ENCODE measurements at regions not wholly inside any gene's neighbourhood (a gene's known extent, or its start where the extent isn't known, plus 50 kb on each side); places are given as distances from the start of the nearest gene placed in this dataset.

DNA sequence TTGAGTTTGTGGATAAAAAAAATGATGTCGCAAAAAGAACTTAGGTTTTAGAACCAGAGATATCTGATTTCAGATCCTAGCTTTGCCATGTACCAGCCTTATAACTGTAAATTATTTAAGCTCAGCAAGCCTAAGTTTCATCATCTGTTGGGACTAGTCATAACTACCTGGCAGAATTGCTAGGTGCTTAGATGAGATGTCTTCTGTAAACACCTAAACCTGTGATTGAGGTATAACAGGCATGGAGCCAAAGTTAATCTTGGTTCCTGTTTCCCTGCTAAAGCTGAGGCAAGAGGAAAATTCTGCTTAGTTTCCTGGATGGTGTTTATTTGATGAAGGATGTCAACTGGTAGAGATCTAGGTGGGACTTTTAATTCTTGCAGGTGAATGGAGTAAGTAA, 331.3 kb upstream of the RBMS3 start:
- no peak overlapping the region for H3K4me3 ChIP-seq (ENCODE audit: insufficient read depth, low read depth, low read length)
- no peak overlapping the region for H3K27ac ChIP-seq (ENCODE audit: insufficient read depth, low read depth, low read length, poor library complexity, severe bottlenecking)
- no peaks in the 10 kb centered on the region for H3K36me3 ChIP-seq (ENCODE audit: control insufficient read depth, insufficient read depth, low read length)
- no peaks in the 10 kb centered on the region for H3K4me1 ChIP-seq (ENCODE audit: control insufficient read depth, insufficient read depth, low read length)
- H3K9me3 ChIP-seq (ENCODE audit: control insufficient read depth, low read length), result no peaks in the 10 kb centered on the region
- 100% methylated on average over 1 of the region's 1 CpG for WGBS, 2 experiments
- no peaks in the 10 kb centered on the region for H3K27me3 ChIP-seq (ENCODE audit: control insufficient read depth, insufficient read depth, low read length, poor library complexity, severe bottlenecking)

DNA sequence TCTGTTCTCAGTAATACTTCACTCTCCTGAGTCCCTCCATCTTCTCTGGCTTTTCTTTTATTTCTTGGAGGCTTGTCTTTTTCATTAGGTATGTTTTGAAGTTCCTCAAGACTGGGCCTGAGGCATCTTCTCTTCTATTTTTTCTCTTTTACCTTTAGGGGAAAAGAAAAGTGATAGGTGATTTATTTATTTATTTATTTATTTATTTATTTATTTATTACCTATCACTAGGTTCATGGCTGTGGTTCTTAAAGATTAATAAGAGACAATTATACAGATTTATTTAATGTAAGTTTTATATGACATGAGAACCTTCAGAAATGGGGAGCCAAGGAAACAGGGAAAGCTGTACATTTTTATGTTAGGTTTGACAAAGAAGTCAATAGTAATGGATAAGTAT, 330.3 kb upstream of the RBMS3 start:
- Histone ChIP-seq H3K4me3 (ENCODE audit: insufficient read depth, low read depth, low read length) (no peak overlapping the region), H3K4me1 (ENCODE audit: control insufficient read depth, insufficient read depth, low read length) (no peaks in the 10 kb centered on the region)

DNA sequence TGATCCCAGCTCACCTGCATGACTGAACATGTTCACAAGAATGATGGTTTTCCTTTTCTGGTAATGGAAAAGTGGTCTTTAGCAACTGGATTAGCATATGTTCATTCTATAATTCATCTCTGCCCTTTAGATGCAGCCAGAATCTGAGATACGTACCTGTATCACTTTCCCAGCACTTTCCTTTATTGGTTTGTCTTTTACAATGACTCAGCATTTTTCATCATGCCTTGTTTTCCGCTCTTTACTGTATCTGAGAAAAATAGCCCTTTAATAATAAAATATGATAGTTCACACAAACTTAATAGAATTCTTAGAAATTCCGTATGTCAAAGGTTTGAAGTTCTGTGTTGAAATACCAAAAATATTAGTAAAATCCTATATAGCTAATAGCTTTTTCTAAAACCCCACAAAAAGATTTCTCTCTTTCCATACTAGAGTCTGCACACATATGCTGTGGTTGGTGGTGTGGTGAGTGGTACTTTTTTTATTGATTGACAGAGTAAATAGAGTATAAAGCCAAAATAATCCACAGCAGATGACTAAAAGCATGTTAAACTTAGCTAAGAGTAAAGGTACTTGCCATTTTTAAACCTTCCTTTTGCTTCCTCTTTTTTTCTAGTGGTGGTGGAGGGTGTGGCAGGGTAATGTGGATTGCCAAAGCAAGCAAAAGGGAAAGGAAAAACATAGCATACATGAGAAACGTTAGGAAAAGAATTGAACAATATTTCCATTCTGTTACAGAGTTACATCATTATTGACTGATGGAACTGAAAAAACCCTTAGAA, 328.9 kb upstream of the RBMS3 start:
- Histone ChIP-seq H3K4me1 (ENCODE audit: control insufficient read depth, insufficient read depth, low read length) (no peaks in the 10 kb centered on the region), H3K36me3 (ENCODE audit: control insufficient read depth, insufficient read depth, low read length) (no peaks in the 10 kb centered on the region), H3K9me3 (ENCODE audit: control insufficient read depth, low read length) (no peaks in the 10 kb centered on the region), H3K27ac (ENCODE audit: insufficient read depth, low read depth, low read length, poor library complexity, severe bottlenecking) (no peak overlapping the region), H3K4me3 (ENCODE audit: insufficient read depth, low read depth, low read length) (no peak overlapping the region), H3K27me3 (ENCODE audit: control insufficient read depth, insufficient read depth, low read length, poor library complexity, severe bottlenecking) (no peaks in the 10 kb centered on the region)
- 95 to 98% methylated on average over 1 to 2 of the region's 4 CpGs for WGBS, 2 experiments

More for the DNA sequence above, 330.3 kb upstream of the RBMS3 start:
- Histone ChIP-seq H3K9me3 (ENCODE audit: control insufficient read depth, low read length) (no peaks in the 10 kb centered on the region), H3K27ac (ENCODE audit: insufficient read depth, low read depth, low read length, poor library complexity, severe bottlenecking) (no peak overlapping the region), H3K36me3 (ENCODE audit: control insufficient read depth, insufficient read depth, low read length) (no peaks in the 10 kb centered on the region), H3K27me3 (ENCODE audit: control insufficient read depth, insufficient read depth, low read length, poor library complexity, severe bottlenecking) (no peaks in the 10 kb centered on the region)

DNA sequence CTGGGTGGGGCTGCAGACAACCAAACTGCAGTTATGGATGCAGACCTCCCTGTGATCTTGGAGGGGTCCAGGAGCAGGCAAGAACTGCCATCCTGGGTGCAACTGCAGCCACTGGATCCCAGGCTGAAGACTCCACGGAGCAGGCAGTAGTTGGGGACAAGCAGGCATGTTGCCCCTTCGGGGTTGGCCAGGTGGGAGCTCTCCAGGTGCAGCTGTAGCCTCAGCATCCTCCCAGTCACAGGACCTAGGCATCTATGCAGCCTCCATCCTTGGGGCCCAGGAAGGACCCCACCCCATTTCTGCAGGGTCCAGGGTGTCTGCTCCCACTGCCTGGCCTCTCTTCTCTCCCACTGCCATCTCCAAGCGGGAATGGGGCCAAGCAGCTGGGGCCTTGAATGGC, 322.2 kb upstream of the RBMS3 start:
- WGBS, 2 experiments, result 87 to 95% methylated on average over 3 of the region's 3 CpGs
- no peaks in the 10 kb centered on the region for H3K4me1 ChIP-seq (ENCODE audit: control insufficient read depth, insufficient read depth, low read length)
- H3K27me3 ChIP-seq (ENCODE audit: control insufficient read depth, insufficient read depth, low read length, poor library complexity, severe bottlenecking), result no peaks in the 10 kb centered on the region
- H3K4me3 ChIP-seq (ENCODE audit: insufficient read depth, low read depth, low read length), result no peak overlapping the region
- no peaks in the 10 kb centered on the region for H3K9me3 ChIP-seq (ENCODE audit: control insufficient read depth, low read length)
- no peak overlapping the region for H3K27ac ChIP-seq (ENCODE audit: insufficient read depth, low read depth, low read length, poor library complexity, severe bottlenecking)
- H3K36me3 ChIP-seq (ENCODE audit: control insufficient read depth, insufficient read depth, low read length), result no peaks in the 10 kb centered on the region

DNA sequence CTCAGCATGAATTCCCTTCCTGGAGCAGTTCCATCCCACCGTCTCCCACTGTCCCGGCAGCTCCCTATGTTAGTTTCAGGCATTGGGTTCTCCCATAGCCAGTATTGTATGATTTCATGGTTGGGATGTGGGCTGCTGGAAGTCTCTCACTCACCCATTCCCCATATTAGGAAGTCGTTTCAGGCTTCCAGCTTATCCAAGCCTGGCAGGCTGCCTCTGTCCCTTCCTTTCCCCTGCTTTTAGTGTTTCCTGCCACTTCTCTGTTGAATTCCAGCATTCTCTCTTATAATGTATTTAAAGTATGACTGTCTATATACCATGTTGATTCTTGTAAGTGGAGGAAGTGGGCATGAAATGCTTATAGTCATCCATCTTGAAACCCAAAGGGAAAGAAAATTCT, 309.7 kb upstream of the RBMS3 start:
- Histone ChIP-seq H3K9me3 (ENCODE audit: control insufficient read depth, low read length) (no peaks in the 10 kb centered on the region), H3K27ac (ENCODE audit: insufficient read depth, low read depth, low read length, poor library complexity, severe bottlenecking) (no peak overlapping the region)
- 63 to 67% methylated on average over 3 of the region's 3 CpGs for WGBS, 2 experiments

DNA sequence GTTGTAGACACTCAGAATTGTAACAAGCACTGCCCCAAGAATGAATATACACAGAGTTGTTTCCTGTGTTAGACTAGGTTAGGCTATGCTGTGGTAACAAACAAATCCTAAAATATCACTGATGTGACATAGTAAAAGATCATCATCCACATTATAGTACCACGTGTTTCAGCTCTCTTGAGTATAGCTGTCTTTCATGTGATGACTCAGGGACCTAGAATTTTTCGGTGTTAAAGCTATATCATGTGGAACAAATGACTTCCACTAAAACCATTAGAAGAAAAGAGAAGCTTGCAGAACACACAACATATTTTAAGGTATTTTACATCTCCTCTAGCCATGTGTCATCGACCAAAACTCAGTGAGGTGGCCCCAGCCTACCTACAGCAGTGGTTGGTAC, 307.9 kb upstream of the RBMS3 start:
- H3K4me1 ChIP-seq (ENCODE audit: control insufficient read depth, insufficient read depth, low read length), result no peaks in the 10 kb centered on the region
- H3K9me3 ChIP-seq (ENCODE audit: control insufficient read depth, low read length), result no peaks in the 10 kb centered on the region
- H3K27me3 ChIP-seq (ENCODE audit: control insufficient read depth, insufficient read depth, low read length, poor library complexity, severe bottlenecking), result no peaks in the 10 kb centered on the region
- no peak overlapping the region for H3K4me3 ChIP-seq (ENCODE audit: insufficient read depth, low read depth, low read length)
- 76 to 97% methylated on average over 1 to 2 of the region's 3 CpGs for WGBS, 2 experiments
- H3K36me3 ChIP-seq (ENCODE audit: control insufficient read depth, insufficient read depth, low read length), result no peaks in the 10 kb centered on the region
- H3K27ac ChIP-seq (ENCODE audit: insufficient read depth, low read depth, low read length, poor library complexity, severe bottlenecking), result no peak overlapping the region

More for the DNA sequence above, 309.7 kb upstream of the RBMS3 start:
- H3K36me3 ChIP-seq (ENCODE audit: control insufficient read depth, insufficient read depth, low read length), result no peaks in the 10 kb centered on the region
- H3K4me1 ChIP-seq (ENCODE audit: control insufficient read depth, insufficient read depth, low read length), result no peaks in the 10 kb centered on the region
- H3K27me3 ChIP-seq (ENCODE audit: control insufficient read depth, insufficient read depth, low read length, poor library complexity, severe bottlenecking), result no peaks in the 10 kb centered on the region
- H3K4me3 ChIP-seq (ENCODE audit: insufficient read depth, low read depth, low read length), result no peak overlapping the region

DNA sequence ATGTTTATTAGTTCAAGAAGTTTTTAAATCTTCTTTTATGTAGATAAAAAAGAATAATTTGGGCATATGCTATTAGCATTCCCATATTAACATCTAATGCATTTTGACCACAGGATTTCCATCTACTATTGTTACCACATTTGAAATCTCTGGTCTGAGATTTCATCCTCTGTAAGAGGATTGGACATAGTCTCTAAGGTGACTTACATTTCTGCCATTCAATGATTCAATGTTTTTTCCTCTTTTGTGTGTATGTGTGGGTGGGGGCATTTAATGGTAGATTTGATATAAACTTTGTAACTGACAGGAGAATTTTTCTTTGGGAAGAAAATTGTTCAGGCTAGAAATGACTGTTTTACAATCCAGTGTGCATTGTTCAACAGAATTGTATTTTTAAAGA, 307.3 kb upstream of the RBMS3 start:
- H3K4me3 ChIP-seq (ENCODE audit: insufficient read depth, low read depth, low read length), result no peak overlapping the region
- H3K4me1 ChIP-seq (ENCODE audit: control insufficient read depth, insufficient read depth, low read length), result no peaks in the 10 kb centered on the region
- no peaks in the 10 kb centered on the region for H3K36me3 ChIP-seq (ENCODE audit: control insufficient read depth, insufficient read depth, low read length)
- H3K9me3 ChIP-seq (ENCODE audit: control insufficient read depth, low read length), result no peaks in the 10 kb centered on the region
- no peak overlapping the region for H3K27ac ChIP-seq (ENCODE audit: insufficient read depth, low read depth, low read length, poor library complexity, severe bottlenecking)
- no peaks in the 10 kb centered on the region for H3K27me3 ChIP-seq (ENCODE audit: control insufficient read depth, insufficient read depth, low read length, poor library complexity, severe bottlenecking)

DNA sequence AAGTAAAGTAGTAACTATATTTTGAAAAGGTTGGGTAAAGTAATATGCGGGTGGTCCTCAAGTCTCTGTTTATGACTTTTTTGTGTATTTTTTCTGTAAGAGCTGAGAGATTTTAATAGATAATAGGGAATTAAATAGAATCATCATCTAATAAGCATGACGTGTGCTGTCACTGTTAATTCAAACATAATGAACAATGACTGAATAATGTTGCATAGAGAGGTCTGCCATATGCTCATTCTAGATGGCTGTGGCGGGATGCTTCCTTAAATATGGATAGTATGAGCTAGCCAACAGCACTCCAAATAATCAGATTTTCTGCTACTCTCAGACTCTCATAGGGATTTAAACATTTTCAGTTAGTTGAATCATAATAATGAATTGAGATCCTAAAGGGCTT, 302.8 kb upstream of the RBMS3 start:
- Histone ChIP-seq H3K36me3 (ENCODE audit: control insufficient read depth, insufficient read depth, low read length) (no peaks in the 10 kb centered on the region), H3K27ac (ENCODE audit: insufficient read depth, low read depth, low read length, poor library complexity, severe bottlenecking) (no peak overlapping the region), H3K9me3 (ENCODE audit: control insufficient read depth, low read length) (no peaks in the 10 kb centered on the region), H3K4me3 (ENCODE audit: insufficient read depth, low read depth, low read length) (no peak overlapping the region), H3K27me3 (ENCODE audit: control insufficient read depth, insufficient read depth, low read length, poor library complexity, severe bottlenecking) (no peaks in the 10 kb centered on the region), H3K4me1 (ENCODE audit: control insufficient read depth, insufficient read depth, low read length) (no peaks in the 10 kb centered on the region)
- WGBS, 2 experiments, result 60 to 62% methylated on average over 3 of the region's 3 CpGs

DNA sequence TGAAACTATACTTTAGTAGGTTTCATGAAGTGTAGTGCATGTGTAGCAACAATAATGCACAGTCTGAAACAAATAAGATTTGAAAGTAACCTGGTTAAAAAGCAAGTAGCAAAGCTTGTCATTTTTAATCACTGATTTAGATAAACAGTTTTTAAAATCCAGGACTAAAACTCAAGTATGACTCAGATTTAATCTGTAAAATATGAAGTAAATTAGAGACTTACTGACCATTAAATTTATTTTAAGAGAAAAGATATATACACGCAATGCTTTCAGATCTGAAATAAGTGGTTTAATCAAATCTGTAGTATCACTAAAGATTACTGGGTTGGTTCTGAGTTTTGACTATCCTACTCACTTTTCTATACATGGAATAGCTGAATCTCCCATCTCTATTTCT, 300.7 kb upstream of the RBMS3 start:
- H3K9me3 ChIP-seq (ENCODE audit: control insufficient read depth, low read length), result no peaks in the 10 kb centered on the region
- WGBS, 2 experiments, result no CpG with 5 or more reads among the region's 1 CpG
- no peaks in the 10 kb centered on the region for H3K4me1 ChIP-seq (ENCODE audit: control insufficient read depth, insufficient read depth, low read length)
- no peaks in the 10 kb centered on the region for H3K36me3 ChIP-seq (ENCODE audit: control insufficient read depth, insufficient read depth, low read length)
- no peaks in the 10 kb centered on the region for H3K27me3 ChIP-seq (ENCODE audit: control insufficient read depth, insufficient read depth, low read length, poor library complexity, severe bottlenecking)
- no peak overlapping the region for H3K4me3 ChIP-seq (ENCODE audit: insufficient read depth, low read depth, low read length)
- no peak overlapping the region for H3K27ac ChIP-seq (ENCODE audit: insufficient read depth, low read depth, low read length, poor library complexity, severe bottlenecking)

DNA sequence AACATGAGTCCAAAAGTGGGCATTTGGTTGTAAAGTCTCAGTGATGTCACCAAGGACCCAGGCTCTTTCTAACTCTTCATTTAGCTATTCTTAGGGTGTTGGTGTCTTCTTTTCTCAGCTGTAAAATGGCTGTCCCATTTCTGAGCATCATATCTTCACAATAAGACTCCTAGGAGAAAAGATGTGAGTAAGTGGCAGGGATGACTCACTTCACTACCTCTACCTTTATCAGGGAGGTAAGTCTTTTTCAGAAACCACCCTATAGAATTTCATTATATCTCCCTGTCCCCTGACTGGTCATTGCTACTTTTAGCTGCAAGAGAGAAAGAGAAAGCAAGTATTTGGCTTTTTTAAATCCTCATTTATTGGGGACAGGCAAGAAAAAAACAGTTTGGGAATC, 300.2 kb upstream of the RBMS3 start:
- Histone ChIP-seq H3K27me3 (ENCODE audit: control insufficient read depth, insufficient read depth, low read length, poor library complexity, severe bottlenecking) (no peaks in the 10 kb centered on the region), H3K4me1 (ENCODE audit: control insufficient read depth, insufficient read depth, low read length) (no peaks in the 10 kb centered on the region), H3K27ac (ENCODE audit: insufficient read depth, low read depth, low read length, poor library complexity, severe bottlenecking) (no peak overlapping the region), H3K36me3 (ENCODE audit: control insufficient read depth, insufficient read depth, low read length) (no peaks in the 10 kb centered on the region), H3K9me3 (ENCODE audit: control insufficient read depth, low read length) (no peaks in the 10 kb centered on the region), H3K4me3 (ENCODE audit: insufficient read depth, low read depth, low read length) (no peak overlapping the region)

DNA sequence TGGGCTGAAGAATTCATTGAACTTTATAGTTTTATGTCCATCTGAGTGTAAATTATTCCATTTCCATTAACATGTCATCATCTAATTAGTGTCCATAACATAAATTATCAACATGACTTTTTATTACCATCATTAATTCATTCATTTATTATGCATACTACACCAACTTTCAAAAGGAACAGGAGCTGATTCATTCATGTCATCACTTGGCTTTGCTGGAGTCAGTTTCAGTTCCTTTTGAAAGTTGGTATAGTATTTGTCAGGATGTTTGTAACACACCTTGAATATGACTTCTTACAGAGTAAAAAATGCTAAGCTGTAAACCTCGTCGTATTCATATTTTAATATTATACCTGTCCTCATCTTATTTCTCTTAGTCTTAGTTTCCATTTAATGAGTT, 298.0 kb upstream of the RBMS3 start:
- Histone ChIP-seq H3K36me3 (ENCODE audit: control insufficient read depth, insufficient read depth, low read length) (no peaks in the 10 kb centered on the region), H3K27me3 (ENCODE audit: control insufficient read depth, insufficient read depth, low read length, poor library complexity, severe bottlenecking) (no peaks in the 10 kb centered on the region), H3K4me1 (ENCODE audit: control insufficient read depth, insufficient read depth, low read length) (no peaks in the 10 kb centered on the region), H3K9me3 (ENCODE audit: control insufficient read depth, low read length) (no peaks in the 10 kb centered on the region), H3K4me3 (ENCODE audit: insufficient read depth, low read depth, low read length) (no peak overlapping the region), H3K27ac (ENCODE audit: insufficient read depth, low read depth, low read length, poor library complexity, severe bottlenecking) (no peak overlapping the region)
- WGBS, 2 experiments, result 95 to 100% methylated on average over 2 of the region's 2 CpGs
